CD4-positive, alpha-beta T cell treated with Interleukin-17A for 4 hours (primary cell): ENCODE measurements at regions not wholly inside any gene's neighbourhood (a gene's known extent, or its start where the extent isn't known, plus 50 kb on each side); places are given as distances from the start of the nearest gene placed in this dataset.

Source experiments
- DNase-seq: peaks from one replicate; pipeline ENCODE4 v3.0.0-alpha.2; 2020; ENCODE audit warnings: mixed read lengths

DNA sequence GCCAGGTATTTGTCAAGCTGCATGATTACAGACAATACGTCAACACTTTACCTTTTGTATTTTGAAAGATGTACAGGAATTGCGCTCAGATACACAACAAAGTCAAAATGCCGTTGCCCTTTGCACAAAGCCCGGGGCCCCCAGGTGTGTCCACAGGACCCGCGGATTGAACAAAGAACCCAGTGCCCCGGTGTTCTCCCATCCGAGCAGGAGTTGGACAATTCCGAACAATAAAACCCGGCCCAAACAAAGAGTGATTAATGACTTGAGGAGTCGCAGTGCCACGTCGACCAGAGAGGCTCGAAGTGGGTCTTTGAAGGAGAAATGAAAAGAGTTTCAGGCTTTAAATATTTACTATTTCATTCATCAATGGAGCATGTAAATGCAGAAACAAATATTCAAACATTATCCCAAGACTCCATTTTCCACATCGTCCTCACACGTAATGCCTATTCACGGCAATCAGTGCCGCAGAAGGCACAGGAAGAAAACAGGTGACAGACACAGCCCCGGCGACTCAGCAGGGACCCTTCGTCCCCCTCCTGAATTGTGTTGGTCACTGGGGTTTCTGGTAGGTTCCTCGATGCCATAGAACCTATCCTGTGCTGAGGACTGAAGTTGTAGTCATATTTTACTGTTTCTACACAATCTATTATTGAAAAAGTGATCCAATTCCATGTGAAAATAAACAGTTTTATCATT is 70.9 kb upstream of the MGMT start:
- no peak for DNase-seq

DNA sequence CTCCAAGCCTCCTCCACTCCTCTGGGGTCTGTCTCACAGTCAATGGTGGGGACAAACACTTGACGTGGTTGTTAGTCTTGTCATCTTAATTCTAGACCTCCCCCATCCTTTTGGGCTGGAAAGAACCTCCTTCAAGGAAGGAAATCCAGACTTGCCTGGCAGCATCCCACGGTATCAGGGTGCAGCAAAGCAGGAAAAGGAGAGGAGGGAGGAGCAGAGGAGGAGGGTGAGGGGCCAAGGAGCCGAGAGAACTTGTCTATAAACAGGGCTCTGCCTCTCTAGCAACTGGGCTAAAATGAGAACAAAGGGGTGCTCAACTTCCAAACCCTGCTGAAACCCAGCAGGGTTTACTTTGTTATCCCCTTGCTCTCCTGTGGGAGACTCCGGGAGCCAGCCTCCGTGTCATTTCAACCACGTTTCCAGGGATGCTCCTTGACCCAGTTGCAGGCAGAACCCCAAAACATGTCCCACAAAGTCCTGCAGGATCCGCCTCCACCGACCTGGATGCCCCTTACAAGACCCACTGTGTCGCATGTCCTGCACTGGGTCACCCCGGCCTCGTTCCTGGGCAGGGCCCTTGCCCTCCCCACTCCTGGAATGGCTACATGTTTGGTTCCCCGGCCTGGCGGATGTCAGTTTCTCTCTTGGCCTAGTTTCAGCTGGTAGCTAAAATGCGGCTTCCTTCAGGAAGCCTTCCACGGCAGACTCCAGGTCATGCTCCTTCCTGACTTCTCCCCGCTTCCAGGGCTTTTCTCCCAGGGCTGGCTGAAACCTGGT is 69.7 kb upstream of the MGMT start:
- no peak for DNase-seq

DNA sequence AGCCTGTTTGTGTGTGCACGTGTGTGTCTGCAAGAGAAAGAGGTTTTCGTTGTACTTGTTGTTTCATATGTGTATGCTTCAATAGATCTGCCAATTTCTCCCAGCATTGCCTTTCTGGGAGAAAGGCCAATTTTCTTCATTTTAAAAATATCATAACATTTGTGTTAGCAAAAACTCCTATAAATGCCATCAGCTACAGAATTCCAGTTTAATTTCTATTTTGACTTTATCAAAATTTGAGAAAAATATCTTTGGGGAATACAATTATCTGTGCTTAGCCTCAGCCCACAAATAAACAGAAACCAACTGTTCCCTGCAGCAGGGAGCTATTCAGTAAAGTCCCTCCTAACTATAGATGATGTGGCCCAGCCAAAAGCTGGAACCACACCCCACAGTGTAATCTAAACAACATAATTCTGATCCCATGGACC is 68.3 kb upstream of the MGMT start:
- DNase-seq = no peak

DNA sequence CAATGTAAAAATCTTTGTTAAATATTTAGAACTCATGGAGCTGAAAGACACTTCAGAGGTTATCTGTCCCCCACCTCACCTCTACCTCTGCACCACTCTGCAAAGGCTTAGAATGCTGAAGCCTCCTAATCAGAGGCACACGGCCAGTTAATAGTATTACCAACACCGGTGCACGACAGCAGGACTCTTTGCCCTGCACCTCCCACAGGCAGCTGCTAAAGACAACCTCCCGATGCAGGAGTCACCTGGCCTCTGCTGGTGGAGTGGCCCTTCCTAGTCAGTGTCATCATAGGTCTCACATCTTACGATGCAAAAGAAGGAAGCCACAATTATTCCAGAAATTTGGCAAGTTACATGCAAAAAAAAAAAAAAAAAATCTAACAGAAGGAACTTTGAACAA is 66.6 kb upstream of the MGMT start:
- DNase-seq = no peak

DNA sequence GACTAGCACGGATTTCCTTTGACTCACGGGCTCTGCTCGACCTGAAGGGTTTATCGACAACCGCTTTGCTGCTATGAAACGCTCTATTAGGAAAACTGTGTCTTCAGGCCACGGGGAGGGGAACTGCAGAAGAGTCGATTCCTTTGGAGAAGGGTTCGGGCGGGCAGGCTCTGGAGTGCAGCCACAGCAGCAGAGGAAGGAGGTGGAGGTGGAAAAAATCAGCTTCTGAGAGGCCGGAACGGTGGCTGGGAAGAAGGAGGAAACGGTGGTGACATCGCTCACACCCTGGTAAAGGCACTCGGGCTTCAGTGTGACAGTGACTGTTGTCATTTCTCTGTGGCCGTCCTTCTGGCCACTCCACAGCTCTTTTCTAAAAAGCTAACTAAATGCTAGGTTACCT is 64.6 kb upstream of the MGMT start:
- DNase-seq = no peak

DNA sequence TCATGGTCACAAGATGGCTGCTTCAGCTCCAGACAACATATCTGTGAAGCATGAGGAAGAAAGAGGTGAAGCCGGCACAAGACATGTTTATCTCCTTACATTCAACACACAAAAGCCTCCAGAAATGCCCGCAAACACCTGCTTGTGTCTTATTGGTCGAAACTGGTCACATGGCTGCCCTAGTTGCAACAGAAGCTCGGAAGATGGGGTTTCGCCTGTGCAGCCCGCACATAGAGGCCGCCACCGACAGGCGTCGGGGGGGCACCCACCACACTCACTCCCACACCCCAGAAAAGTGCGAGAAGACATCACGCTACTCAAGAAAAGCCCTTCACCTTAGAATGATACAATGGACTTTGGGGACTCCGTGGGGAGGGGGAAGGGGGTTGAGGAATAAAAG is 63.0 kb upstream of the MGMT start:
- DNase-seq = no peak

DNA sequence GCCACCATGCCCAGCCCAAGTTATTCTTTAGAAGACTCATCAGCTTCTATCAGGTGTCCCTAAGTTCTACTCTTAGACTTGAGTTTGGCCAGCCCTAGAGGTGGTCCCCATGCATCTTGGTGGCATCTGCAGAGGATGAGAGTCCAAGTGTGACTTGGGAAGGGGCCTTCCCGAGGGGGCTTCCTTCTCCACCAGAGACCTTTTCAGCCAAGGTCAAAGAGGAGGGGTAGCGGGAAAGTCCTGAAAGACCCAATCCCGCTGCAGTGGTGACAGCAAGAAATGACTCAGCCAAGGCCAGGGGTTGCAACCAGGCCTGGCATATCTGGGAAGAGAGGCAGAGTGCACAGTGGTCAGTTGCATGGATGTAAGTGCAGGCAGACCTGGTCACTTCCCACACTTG is 61.7 kb upstream of the MGMT start:
- DNase-seq = no peak

DNA sequence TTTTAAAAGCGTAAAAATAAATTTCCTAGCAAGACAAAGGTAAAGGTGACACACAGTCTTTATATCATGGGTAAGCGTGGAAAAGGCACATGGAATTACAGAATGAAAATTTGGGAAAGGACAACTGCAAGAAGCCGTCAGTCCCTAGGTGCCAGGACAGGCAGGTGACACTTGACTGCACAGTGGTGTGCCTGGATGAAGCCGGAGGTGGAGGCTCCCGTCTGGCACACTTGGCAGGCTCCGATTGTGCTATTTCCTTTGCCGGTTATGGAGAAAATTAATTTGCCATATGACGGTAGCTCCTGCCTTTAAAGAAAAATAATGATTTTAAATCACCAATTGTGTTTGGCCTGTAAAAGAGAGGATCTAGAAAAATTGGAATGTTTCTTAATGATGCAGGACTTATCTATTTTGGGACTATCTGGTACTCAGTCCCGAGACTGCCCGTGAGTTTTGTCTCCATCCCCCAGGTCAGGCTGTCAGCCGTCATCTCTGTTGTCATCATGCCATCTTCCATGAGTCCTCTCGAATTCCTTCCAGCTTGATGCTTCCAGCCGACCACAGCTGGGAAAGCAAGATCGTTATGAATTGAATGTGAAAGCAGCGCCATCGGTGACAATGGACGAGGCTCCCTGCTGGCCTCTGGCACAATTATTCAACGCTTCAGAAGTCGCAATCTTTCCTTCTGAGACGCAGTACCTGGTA is 56.2 kb upstream of the MGMT start:
- no peak for DNase-seq

DNA sequence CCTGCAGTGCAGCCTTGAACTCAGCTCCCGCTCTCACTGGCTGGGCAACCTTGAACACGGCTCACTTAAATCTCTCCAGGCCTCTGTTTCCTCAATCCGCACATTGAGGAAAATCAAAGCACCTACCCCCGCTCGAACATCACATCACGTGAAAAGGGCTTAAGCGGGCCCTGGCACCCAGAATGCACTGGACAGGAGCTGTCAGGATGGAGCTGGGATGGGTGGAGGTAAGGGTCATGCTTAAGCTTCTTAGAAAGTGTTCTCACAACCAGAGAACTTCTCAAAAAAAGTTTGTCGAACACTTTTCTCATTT is 55.7 kb upstream of the MGMT start:
- DNase-seq = no peak

DNA sequence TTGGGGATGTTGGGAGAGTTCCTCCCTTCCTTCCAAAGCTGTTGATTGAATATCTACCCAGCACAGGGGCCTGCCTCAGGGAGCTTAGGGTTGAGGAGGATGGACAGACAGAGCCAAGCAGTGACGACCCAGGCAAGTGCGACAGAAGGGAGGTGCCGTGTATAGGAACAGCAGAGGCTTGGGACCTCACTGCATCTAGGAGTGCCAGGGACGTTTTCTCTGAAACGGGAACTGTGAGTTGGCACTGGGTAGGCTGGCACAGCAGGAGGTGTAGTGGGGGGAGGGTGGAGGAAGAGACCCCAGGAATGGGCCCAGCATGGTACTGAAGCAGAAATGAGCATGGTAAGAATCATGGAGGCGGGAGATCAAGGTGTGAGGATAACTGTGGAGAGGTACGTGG is 55.3 kb upstream of the MGMT start:
- no peak for DNase-seq

DNA sequence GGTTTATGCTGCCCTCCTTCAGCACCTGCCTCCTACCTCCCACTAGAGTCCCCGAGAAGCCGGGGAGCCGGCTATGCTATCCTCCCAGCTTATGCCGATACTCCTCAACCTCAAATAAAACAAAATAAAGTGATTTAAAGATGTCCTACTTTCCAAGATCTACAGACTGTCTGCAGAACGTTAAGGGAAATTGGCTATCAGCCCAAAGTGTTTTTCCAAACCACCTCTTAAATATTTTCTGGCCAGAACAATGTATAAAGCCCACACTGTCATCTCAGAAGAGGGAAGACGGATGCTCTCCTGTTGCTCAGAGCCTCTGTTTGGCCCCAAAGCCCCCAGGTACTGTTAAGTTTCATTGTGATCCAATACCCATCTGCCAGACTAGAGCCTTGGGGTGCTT is 54.0 kb upstream of the MGMT start:
- no peak for DNase-seq

DNA sequence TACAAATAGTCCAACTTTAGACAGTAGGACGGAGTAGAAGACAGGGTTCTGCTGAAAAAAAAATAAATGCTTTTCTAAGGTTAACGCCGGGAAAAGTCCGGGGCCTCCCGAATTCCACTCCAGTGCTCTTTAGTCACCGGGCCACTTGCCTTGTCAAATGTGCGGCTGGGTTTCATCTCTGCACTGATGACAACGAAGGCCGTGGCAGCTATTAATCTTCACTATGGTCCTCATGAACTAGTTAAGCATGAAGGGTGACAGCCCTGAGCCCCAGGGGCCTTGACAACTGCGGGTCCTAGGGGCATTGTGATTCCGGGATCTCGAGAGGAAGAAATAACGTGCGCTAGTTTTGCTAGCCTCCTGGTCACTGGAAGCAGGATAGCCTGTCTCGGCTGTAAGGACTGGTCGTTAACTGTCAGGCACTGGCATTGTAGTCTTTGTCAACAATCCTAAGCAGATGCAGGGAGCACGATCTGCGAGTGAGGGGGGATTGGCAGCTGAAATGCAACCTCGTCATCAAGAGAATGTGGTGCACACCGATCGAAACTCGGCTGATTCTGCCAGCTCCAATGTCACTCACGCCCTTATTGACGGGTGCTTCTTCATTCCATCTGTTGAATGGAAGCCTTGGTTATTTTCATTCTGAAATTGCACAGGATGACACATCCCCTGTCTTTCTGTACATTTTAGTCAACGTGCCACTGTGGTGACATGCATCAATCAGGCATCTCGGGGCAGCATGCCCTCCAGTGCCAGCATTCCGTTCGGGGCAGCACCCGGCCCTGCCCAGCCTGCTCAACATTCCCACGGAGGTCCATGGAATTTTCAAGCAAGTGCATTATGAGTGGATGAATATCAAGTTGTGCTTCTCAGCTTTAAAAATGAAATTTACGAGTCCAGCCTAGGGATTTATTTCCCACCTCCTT is 51.6 kb upstream of the MGMT start:
- DNase-seq = no peak

DNA sequence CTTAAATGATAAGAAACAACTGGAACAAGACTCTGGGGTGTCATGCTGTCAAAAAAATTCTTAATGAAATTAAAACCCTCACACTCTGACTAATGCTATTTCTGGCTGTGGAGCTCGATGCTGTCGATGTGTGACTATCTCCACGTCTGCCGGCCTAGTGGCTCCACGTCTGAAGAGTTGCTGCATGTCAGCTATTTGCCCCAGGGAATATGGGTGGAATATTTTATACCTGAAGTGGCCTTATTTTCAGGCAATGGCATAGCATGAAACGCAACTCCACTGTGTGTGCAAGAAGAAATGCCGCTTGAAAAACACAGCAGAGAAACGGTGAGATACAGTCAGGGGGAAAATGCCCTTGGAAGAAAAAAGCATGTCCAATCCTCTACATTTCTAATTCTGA is 50.9 kb upstream of the MGMT start:
- no peak for DNase-seq

DNA sequence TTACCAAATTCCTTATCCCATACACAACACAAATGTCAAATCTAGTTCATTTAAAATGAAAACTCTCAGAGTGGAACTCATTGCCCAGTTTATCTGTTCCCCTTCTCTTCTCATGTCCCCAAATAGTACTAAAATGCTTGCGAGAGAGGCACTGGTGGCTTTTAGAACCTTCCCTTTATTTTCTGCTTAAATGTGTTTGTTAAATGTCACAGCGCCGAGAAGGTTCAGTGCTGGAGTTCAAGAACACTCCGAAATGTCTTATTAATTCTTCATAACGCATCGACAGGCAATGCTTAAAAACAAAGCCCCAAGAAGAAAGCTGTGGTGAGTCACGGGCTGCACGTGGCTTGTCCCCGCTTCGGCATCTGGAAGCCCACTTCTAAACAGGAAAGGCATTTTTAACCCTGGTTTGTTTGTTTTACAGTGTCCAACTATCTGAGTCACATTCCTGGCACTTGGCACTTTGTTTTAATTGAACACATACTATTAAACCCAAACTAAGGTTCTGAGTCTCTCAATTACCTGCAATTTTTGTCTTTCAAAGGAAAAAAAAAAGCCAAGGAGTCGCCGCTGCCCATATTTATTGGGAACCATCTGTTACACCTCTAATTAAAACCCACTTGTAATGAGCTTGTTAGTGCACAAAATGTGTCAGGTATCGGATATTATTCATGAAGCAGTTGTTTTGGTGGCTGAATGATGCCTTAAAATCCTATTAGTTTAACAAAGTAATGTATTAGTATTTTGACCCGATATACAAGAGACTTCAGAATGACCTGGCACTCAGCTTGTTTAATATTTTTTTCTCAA is 49.9 kb upstream of the MGMT start:
- DNase-seq = no peak
